Kidney (tissue), 13 donors: ENCODE measurements at regions not wholly inside any gene's neighbourhood (a gene's known extent, or its start where the extent isn't known, plus 50 kb on each side); places are given as distances from the start of the nearest gene placed in this dataset.

ENCODE experiments used
- DNase-seq, 5 donors: peaks; one replicate each; pipeline ENCODE4 v3.0.0-alpha.2; 2013 to 2020
- FAIRE-seq: peaks from 2 replicates; lab custom pipeline; 2012; peaks lifted over from hg19 to GRCh38; lab: Jason Lieb, UNC
- H3K27ac ChIP-seq, 2 donors: one replicate each; pipeline ENCODE4 v1.7.0; 2013; ENCODE audit warnings: low read depth in 2 of 2, low read length in 2 of 2, inconsistent platforms in 1 of 2
- H3K27me3 ChIP-seq: one replicate; pipeline ENCODE4 v1.7.1; 2013; ENCODE audit warnings: low read length, inconsistent platforms; ENCODE audit not compliant: control insufficient read depth, insufficient read depth
- H3K36me3 ChIP-seq, 3 donors: one replicate each; pipeline versions ENCODE4 v1.7.0 to v1.7.1; 2013; ENCODE audit warnings: low read length in 3 of 3, control low read depth in 1 of 3, inconsistent platforms in 1 of 3; ENCODE audit not compliant: insufficient read depth in 3 of 3, control insufficient read depth in 2 of 3
- H3K4me1 ChIP-seq, 3 donors: one replicate each; pipeline versions ENCODE4 v1.7.0 to v1.7.1; 2013; ENCODE audit warnings: low read length in 3 of 3, inconsistent platforms in 1 of 3, low read depth in 1 of 3; ENCODE audit not compliant: control insufficient read depth in 2 of 3, insufficient read depth in 2 of 3
- H3K4me3 ChIP-seq, 3 donors: one replicate each; pipeline versions ENCODE4 v1.7.0 to v1.8.1; 2013; ENCODE audit warnings: low read length in 3 of 3, control low read depth in 1 of 3, inconsistent platforms in 1 of 3
- H3K9ac ChIP-seq, 3 donors: one replicate each; pipeline versions ENCODE4 v1.7.0 to v1.7.1; 2013; ENCODE audit warnings: low read length in 3 of 3, control low read depth in 1 of 3, inconsistent platforms in 1 of 3
- H3K9me3 ChIP-seq, 3 donors: one replicate each; pipeline versions ENCODE4 v1.7.0 to v1.7.1; 2013; ENCODE audit warnings: low read length in 3 of 3, control low read depth in 1 of 3, inconsistent platforms in 1 of 3; ENCODE audit not compliant: control insufficient read depth in 2 of 3, insufficient read depth in 1 of 3
- CTCF ChIP-seq: IDR thresholded peaks from 3 replicates; pipeline ENCODE4 v1.5.1; 2012; ENCODE audit warnings: mild to moderate bottlenecking, moderate library complexity, borderline replicate concordance; ENCODE audit not compliant: insufficient read depth; ENCODE audit errors: extremely low read depth
- intact Hi-C: fragments of 100-400 bp; cut with DNase I; formaldehyde crosslinking; loops from one replicate; pipeline ENCODE4 v1.11.1; 2022
- donor health status: control.
- donor health status: control.
- donor health status: control.
- donor health status: control.
- donor health status: control.
- donor health status: DM: yes; HTN: yes; CAD: no.
- donor health status: Normal renal cell carcinoma (clear cell type).

DNA sequence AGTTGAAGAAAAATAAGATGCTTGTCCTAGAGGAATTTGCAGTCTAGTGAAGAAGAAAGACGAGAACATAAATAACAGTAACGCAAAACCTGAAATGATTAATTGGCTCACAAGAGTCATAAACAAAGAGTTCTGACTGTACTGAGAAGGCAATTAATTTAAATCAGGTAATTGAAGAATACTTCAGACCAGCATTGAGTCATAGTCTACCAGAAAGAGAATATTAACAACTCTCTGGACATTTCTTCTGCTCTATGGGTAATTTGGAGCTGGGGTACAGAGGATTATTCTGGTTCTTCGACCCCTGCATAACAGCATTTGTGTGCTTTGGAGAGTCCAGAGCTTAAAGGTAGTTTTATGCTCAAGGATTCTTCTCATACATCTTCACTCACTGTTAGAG is 390.3 kb upstream of the DCN start:
- H3K9ac ChIP-seq, result no peak overlapping the region
- H3K27me3 ChIP-seq, result no peaks in the 10 kb centered on the region
- no peaks in the 10 kb centered on the region for H3K4me1 ChIP-seq
- TF ChIP-seq CTCF, result no peak
- no peaks in the 10 kb centered on the region for H3K36me3 ChIP-seq
- FAIRE-seq (no peak), DNase-seq (peak in 1 of 5 donors; percentile 4)
- no peak overlapping the region for H3K27ac ChIP-seq
- intact Hi-C loops, result no loop called here
- H3K9me3 ChIP-seq, result no peaks in the 10 kb centered on the region
- no peak overlapping the region for H3K4me3 ChIP-seq

- Histone ChIP-seq H3K9ac (no peak overlapping the region), H3K9me3 (no peaks in the 10 kb centered on the region), H3K4me3 (no peak overlapping the region), H3K27me3 (no peaks in the 10 kb centered on the region), H3K4me1 (peaks cover 0 to 3% (median 0%) of the 10 kb centered on the region in 3 donors), H3K27ac (no peak overlapping the region), H3K36me3 (no peaks in the 10 kb centered on the region)
- no peak for TF ChIP-seq CTCF
- DNase-seq (no peak), FAIRE-seq (no peak)
- intact Hi-C loops, result no loop called here
Observed at GRCh38 chr12:91567100-91567485, 384.5 kb upstream of the DCN start.

- Histone ChIP-seq H3K9ac (no peak overlapping the region), H3K36me3 (no peaks in the 10 kb centered on the region), H3K9me3 (no peaks in the 10 kb centered on the region), H3K4me3 (no peak overlapping the region), H3K27me3 (no peaks in the 10 kb centered on the region), H3K27ac (no peak overlapping the region), H3K4me1 (peaks cover 0 to 3% (median 0%) of the 10 kb centered on the region in 3 donors)
- no peak for DNase-seq
- no peak for TF ChIP-seq CTCF
- no peak for FAIRE-seq
- intact Hi-C loops, result no loop called here
Observed at GRCh38 chr12:91566328-91567099, 383.9 kb upstream of the DCN start.
